ENCODE measurements at regions not wholly inside any gene's neighbourhood (a gene's known extent, or its start where the extent isn't known, plus 50 kb on each side); places are given as distances from the start of the nearest gene placed in this dataset.

- TF ChIP-seq POLR2A (IDR thresholded peaks at IDR 0.05; ENCODE audit: low read depth, low read length) (no peak), CTCF (conservative IDR thresholded peaks at IDR 0.05; ENCODE audit: low read depth, low read length) (no peak), SMC3 (IDR thresholded peaks at IDR 0.05; ENCODE audit: low read depth, low read length) (no peak), RFX5 (IDR thresholded peaks at IDR 0.05; ENCODE audit: low read depth, low read length) (no peak), BHLHE40 (IDR thresholded peaks at IDR 0.05; ENCODE audit: low read depth, low read length) (no peak), CEBPB (IDR thresholded peaks at IDR 0.05; ENCODE audit: low read depth, low read length) (no peak), MAZ (IDR thresholded peaks at IDR 0.05; ENCODE audit: borderline replicate concordance, low read depth, low read length) (no peak), MAFK (IDR thresholded peaks at IDR 0.05; ENCODE audit: low read depth, low read length) (no peak), CHD1 (IDR thresholded peaks at IDR 0.05; ENCODE audit: low read depth, low read length) (no peak), RAD21 (IDR thresholded peaks at IDR 0.05; ENCODE audit: low read length) (no peak)
- TF ChIP-seq, protein P1, sequence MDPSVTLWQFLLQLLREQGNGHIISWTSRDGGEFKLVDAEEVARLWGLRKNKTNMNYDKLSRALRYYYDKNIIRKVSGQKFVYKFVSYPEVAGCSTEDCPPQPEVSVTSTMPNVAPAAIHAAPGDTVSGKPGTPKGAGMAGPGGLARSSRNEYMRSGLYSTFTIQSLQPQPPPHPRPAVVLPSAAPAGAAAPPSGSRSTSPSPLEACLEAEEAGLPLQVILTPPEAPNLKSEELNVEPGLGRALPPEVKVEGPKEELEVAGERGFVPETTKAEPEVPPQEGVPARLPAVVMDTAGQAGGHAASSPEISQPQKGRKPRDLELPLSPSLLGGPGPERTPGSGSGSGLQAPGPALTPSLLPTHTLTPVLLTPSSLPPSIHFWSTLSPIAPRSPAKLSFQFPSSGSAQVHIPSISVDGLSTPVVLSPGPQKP (IDR thresholded peaks at IDR 0.05; ENCODE audit: borderline replicate concordance, low read depth, low read length), result no peak
Observed at GRCh38 chr11:94715225-94715624, 52.9 kb upstream of the AMOTL1 start.

Measured in IMR-90 (cell line).